ENCODE measurements at regions not wholly inside any gene's neighbourhood (a gene's known extent, or its start where the extent isn't known, plus 50 kb on each side); places are given as distances from the start of the nearest gene placed in this dataset.

DNA sequence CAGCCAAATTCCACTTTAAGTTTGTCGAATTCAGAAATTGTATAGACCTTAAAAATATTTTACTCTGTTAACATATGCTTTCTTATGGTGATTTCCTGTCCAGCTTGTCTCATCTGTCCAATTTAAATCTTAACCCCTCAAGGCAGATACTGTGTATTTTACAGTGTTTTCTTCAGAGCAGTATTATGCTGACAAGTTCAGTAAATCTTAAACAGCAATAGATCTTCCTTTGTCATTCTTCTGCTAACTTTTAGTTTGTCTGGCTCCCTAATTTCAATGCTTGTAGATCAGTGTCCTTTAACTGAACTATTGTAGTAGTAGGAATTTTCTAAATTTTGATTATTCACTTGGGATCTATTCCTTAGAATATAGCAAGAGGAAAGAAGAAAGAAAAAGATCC lies 52.8 kb upstream of the MEIS1 start:
- no peak for DNase-seq

DNA sequence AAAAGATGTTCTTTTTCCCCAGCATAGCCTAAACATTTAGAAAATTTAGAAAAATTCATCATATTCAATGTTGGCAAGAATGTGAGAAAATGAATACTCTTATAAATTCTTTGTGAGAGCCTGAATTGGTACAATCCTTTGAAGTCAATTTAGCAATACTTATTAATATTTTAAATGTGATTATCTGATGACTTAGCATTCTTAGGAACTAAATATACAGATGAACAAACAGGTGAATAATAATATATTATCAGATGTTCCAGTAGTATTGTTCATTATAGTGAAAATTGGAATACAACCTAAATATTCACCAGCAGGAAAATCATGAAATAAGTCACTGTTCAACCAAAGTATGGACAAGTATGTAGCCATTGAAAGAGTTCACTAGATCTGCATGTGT lies 55.5 kb upstream of the MEIS1 start:
- DNase-seq, result no peak

DNA sequence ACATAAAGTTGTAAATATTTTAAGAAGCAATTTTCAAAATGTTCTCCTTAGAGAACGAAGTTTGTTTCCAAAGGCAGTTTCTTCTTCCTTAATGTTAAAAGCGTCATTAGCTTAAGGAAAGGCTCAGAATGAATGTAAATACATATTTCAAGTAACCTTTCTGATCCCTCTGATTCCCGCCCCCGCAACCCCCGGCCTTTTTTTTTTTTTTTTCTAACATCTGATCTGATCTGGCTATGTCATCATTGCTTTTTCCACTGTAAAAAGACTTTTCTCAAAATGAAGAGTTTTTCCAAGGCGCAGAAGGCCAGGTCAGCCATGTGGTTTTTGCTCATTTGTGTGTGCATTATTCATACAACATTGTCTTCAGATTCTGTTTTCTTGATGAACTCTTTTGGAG lies 57.1 kb upstream of the MEIS1 start:
- no peak for DNase-seq

DNA sequence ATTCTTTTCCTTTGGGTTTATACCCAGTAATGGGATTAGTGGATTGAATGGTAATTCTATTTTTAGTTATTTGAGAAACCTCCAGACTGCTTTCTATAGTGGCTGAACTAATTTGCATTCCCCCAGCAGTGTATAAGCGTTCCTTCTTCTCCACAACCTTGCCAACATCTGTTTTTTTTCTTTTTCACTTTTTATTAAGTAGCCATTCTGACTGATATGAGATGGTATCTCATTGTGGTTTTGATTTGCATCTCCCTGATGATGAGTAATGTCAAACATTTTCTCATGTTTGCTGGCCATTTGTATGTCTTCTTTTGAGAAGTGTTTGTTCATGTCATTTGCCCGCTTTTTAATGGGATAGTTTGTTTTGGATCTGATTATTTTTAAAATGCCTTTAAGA lies 64.1 kb upstream of the MEIS1 start:
- DNase-seq, result no peak

DNA sequence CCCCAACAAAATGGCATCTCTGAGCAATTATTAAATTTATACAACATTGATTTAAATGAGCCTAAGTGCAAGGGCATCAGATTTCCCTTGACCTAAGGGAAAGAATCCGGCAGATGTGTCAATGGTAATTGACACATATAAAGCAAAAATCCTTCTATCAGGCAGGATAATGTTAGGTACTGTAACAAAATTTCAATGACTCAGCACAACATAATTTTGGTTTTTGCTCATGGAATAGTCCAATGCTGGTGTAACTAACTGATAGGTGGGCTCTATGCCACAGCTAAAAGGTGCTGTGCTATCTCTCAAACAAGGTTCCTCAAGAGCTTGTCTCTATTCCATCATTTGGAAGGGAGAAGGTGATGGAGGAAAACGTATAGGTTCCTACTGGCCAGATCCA lies 68.3 kb upstream of the MEIS1 start:
- no peak for DNase-seq

DNA sequence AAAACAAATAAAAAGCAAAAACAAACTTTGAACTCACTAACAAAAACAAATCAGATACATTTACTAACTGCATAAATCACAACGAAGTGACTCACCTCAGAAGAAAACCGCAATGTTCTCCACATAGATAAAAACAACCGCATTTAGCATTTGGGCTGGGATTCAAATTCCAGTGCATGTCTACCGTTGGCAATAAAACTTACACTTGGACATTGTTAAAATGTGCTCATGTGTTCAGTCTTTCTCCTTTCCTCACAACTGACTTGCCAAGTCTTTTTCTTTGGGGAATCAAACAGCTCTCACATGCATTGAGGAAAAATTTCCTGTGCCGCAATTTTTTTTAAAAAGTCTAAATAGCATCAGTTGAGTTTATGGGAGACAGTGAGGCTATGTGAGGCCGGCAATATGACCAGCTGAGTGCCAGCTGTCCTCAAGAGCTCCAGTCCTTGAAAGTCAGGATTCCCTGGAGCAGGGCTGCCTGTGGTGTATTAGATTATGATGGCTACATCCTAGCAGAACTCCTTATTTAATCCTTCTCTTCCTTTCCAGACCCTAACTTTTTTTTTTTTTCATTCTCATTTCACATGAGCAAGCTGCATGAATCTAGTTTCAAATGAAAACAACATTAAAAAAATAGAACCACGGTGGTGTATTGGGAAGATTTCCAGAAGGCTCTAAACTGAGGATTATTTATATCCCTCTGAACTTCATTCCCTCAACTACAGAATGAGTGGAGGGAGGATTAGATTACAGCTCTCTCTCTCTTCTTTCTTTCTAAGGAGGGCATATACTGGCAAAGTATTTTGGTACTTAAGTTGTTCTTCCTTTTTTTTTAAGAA lies 70.2 kb upstream of the MEIS1 start:
- DNase-seq, result no peak

DNA sequence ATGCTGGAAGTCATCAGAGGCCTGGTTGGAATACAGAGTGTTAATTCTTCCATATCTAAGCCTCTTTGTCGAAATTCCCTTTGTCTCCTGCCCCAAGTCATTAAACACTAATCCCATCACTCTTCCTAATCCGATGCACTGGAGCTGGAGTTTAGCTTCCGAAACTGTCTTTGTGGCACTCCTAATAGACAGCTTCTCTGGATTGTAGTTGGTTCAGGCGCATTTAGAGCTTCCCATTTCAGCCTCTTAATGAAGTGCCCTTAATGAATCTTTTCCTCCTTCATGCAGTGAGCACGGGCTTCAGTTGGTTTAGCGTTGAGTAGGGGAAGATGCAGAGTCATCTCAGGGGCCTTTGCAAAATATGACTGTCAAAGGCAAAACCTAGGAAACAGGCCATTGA lies 72.2 kb upstream of the MEIS1 start:
- DNase-seq, result no peak

DNA sequence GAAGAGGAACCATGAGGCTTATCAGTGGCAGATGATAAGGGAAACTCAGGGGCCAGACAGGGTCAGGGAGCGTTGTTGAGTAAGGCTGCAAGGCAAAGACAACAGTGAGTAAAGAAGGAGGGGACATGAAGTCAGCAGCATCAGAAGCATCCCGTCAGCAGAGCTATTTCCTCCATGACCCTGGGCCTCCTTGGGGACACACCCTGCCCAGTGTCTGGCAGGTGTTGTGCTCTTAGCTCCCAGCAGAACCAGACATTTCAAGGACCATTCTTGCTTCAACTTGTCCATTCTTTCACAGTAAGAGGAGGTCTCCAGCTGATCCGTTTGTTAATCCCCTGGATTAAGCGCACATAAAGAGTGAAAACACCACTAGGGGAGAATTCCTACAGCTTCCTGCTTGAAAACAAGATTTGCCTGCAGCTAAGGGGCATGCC lies 88.7 kb upstream of the MEIS1 start:
- no peak for DNase-seq

DNA sequence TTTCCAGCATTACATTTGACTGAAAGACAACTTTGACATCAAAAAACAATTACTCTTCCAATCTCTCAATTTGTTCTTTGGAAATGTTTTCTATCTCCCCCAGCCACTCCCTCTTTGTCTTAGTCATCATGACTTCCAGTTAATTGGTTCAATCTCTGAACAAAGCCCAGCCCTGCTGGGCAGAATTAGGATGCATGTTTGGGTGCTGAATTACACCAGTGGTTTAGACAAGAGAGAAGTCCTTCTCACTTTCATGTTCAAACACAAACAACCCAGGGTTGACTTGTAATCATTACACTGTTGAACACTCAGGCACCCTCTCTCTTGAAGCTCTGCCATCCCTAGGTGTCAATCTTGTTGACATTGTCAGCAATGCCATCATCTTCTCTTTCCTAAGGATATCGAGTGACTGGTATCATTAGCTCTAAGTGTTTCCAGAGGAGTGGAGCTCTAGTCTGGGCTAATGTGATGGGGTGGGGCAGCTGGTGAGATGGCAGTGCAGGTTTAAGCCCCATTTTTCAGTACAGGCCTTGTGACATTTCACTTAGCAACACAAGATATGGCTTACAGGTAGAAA lies 90.8 kb upstream of the MEIS1 start:
- DNase-seq, result no peak

DNA sequence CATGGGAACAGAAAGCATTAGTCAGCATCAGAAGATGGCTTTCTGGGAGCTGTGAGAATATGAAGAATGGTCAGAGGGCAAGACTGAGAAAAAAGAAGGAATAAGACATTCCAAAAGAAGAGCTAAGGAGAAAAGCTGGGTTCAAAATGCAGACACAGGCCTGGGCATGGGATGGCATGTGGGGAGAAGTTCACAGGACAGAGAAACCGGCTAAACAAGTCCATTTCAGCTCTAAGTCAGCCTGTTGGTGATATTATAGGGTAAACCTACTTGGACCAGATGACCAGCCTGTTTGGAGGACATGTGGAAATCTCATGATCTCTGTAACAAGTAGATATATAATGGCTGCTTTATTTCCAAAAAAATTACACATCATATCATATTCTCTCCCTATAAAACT lies 91.7 kb upstream of the MEIS1 start:
- no peak for DNase-seq

DNA sequence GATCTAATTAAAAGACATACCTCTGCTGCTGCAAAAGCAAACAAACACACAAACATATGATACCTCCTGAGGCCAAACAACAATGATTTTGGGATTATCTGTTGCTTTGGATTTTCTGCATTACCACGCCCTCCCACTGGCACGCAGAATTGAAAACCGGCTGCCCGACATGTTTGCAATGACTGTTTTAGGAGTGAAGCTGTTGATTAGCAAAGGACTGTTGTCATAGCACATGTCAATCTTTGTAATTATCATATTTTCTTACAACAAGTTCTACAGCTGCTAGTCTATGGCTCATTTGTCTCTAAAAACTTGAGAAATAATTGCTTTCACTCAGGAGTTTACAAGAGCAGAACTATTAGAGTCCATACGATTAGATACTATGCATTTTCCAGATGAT lies 94.4 kb upstream of the MEIS1 start:
- DNase-seq, result no peak

DNA sequence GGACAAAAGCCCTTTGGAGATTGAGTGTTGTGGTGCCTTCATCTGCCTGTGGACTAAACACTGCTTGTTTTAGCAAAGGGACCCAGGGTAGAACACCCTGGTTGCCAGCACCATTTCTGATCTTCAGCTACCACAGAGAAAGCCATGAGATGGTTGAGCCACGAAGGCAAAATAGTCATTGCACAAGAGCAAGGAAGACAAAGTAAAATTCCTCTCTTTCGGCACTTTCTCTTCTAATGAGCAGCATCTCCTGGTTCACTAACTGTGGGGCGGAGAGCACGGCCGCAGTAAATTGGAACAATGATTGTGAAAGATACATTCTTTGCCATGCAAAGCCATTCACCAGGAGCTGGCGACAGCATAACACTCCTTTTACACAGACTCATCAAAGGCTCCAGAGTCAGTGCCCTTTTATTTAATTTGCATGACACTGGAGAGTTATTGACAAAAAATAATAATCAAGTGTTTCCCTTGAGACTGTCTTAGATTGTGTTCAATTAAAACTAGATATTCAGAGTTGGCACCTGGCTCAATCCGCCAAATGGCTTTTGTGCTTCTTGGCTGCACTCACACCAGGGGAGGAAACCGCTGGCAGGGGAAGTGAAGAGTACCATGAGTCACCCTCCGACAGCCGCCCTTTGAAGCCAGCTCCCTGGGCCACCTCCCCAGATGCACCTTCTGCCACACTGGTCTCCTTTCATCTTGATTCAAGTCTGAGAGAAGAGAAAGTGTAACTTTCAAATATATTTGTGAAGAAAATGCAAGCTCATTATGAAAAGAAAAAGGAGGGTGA lies 100.5 kb upstream of the MEIS1 start:
- no peak for DNase-seq

DNA sequence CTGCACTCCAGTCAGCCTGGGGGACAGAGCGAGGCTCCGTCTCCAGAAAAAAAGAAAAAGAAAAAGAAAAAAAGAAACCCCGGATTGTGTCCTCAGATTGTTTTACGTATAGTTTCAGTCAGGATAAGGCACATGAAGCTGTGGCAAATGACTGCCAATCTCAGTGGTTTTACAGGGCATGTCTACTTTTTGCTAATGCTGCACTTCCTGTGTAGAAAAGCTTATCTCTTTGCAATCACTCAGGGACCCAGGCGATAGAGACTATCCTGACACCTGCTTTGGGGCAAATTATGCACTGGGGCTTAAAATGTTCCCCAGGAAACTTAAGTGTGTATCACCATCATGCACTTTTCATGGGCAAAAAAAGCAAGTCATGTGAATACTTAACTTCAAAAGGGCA lies 103.7 kb upstream of the MEIS1 start:
- DNase-seq, result no peak

DNA sequence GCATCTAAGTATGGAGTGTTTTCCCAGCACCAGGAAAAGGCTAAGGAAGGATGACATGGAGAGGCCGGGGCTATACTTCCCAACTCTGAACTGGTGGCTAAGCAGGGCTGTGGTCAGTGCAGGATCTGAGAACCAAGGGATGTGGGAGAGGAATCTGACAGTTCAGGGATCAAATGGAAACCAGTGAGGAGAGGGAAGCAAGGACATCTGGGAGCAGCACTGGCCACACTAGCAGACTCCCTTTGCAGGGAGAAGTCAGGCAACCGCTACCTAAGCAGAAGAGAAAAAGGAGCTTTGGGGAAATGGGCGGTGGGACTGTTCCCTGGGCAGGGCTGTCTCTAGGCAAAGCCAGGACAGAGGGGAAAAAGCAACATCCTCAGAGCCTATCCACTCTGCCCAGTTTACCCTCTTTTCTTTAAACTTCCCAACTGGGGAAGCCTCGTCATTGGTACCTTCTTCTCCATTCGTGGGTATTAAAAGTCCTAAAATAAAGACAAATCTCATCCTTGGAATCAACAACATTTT lies 105.8 kb upstream of the MEIS1 start:
- no peak for DNase-seq

DNA sequence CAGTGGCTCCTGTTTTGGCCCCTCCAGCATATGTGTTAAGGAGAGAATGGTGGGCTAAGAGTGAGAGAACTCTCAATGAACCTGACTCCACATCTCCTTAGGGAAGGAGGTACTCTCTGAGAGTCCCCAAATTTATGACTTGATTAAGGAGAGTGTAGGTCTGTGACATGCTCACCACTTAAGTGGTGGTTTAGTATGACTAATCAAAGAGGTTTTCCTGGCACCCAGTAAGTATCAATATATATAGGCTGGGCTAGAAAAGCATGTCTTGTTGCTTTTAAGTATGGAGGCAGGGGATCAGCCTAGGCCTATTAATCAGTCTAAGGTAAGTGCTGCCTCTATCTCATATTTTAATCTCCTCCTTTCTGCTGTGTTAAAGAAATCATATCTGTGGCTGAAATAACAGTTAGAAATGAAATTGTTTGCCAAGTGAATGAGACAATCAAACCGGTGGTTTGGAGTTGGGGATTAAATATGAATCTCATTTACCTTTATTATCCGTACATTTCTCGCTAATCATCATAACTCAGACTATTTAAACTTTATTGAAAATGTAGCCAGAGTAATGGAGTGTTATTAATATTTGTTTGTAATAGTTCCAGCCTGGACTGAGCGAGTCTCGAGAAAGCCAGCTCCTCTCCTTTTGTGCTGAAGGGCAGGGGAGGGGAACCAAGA lies 107.7 kb upstream of the MEIS1 start:
- DNase-seq, result no peak

DNA sequence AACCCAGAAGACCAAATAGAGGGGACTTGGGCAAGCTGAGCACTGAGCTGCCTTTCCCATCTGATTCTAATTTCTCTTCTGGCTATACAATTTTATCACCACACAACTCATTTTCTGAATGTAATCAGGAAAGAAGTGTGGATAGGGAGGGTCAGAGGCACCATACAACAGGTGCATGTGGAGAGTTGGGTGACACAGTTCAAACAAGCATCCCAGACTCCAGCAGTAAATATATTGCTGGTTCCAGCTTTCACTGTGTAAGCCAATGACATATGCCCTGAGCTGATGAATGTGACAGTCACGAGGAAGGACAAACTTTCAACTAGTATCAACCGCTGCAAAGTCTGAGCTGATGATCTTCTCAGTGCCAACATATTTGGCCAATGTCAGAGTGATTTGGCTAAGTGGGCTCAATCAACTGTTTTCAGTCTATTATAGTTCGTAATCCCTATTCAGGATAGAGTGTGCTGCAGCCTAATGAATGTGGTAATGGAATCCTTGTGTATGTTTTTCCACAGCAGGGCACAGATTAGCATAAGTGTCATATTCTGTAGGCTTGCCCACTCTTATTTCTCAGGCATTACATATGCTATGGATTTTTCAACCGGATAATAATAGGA lies 109.9 kb upstream of the MEIS1 start:
- DNase-seq, result no peak

DNA sequence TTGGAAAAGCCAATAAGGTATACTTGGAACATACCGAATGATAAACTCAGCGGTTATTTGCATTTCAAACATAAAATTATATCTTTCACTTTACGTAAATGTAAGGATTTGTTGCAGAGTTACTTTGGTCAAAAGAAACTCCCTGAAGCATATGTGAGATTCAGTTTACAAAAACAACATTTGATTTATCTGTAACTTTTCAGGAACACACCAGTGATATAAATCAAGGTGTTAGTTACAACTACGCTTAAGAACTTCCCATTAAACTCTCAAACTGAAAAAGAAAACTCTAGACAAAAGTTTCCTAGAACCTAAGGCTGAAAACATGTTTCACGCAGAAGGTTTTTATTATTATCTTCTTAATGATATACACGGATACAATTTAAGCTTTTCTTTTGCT lies 110.6 kb upstream of the MEIS1 start:
- no peak for DNase-seq

DNA sequence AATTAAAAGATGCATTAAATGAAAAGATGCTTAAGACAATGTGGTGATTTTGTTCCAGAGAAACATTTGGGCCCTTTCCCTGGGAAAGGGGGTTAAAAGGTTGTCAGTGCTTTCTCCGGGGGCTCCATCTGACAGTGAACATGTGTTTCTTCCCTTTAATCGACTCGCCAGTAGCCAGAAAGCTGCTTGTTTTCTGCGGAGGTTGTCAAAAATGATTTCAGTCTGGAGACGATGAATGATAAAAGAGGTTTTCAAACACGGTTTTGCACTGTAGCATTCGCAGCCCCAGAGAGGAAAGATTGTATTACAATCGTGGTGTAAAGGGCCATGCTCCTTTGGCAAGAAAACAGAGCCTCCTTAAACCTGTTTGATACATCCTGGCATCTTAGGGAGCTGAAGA lies 111.5 kb upstream of the MEIS1 start:
- no peak for DNase-seq

DNA sequence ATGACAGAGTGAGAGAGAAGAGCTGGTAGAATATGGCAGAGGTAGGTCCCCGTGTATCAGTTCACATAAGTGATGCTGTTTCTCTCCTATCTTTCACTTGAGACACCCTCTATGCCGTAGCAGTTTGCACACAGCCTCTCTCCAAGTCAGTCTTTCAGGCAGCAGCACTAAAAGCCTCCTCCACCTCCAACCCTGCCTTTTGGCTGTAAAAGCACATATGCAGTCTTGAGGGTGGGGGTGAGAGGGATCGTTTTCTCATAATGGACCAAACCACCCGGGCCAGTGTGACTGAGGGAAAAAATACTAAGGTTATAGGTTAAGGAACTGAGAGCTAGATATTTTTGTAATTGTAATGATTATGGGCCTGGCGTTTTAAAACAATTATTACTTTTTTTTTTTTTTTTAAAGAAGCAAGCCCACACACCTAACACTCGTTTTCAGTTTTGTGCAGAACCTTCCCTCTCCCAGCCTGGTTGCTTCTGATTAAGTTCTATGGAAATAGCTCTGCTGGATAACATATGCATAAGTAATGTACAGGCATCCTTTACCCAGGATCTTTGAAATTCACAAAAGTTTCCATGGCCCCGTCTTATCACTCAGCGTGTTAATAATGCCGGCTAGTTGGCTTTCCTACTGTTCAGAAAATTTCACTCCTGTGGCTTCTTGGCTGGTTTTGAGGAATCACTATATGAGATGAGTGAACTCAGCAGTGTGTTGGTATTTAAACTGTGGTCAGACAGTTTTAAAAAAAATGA lies 112.2 kb upstream of the MEIS1 start:
- no peak for DNase-seq

DNA sequence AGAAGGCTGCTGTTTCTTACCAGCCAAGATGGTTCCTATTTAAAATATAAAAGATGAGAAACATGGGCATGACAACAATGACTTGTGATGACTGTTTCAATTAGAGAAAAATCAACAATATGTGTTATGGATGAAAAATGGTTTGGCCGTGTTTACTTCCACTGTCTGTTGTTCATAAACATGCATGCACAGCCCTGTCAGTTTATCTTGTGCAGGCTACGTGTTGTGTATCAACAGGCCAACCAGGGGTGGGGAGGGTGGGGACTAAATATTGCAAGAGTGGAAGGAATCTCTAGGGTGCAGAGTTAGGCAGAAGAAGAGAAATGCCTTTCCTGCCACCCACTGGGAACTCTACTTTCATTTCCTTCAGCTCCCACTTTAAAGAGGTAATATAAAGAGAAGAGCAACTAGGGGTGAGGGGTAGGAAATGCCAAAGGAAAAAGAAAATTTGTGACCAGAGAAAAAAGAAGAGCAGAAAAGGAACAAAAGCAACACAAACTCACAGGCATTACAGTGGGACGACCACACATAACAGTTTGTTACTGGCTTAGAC lies 116.8 kb upstream of the MEIS1 start:
- DNase-seq, result no peak

DNA sequence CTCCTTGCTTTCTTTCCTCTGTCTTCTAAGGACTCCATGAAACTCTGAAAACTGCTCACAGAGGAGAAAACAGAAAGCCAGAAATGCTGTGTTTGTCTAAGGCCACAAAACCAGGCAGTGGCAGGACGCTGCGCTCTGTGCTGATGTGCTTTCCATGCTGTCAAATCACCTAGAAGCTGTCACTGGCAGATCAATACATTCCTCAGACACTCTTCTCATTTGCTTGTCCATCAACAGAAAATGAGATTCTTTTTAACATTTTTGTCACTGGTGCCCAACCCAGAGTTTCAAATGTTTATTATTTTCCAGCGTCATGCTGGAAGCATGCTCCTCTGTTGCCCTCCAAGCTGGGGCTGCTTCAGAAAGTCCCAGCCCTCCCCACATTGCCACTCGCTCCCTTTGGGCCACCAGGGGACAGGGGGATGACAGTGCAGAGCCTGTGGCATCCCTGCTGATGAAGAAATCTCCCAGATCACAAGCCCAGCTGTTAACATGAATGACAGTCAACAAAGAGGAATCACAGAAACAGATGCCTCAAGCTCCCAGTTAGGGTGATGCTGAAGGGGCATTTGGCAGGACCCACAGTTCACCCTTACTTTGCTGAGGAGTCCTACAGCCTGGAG lies 117.5 kb upstream of the MEIS1 start:
- no peak for DNase-seq

All from stimulated activated CD4-positive, alpha-beta T cell treated with anti-CD3 and anti-CD28 coated beads, Interleukin-2, amount 100 ng/mL, for 24 hours (primary cell).